Tibial nerve (tissue), 3 donors: ENCODE measurements at regions not wholly inside any gene's neighbourhood (a gene's known extent, or its start where the extent isn't known, plus 50 kb on each side); places are given as distances from the start of the nearest gene placed in this dataset.
"Not testable (repeated sequence)": the region's sequence is repeated elsewhere in the genome, so short reads cannot be mapped to it uniquely, and the experiment has no call there.

ENCODE experiments used
- POLR2A ChIP-seq, 2 donors: fragments of 450-650 bp; IDR thresholded peaks; one replicate each; pipeline ENCODE4 v1.6.1; 2017; ENCODE audit warnings: antibody characterized with exemption in 2 of 2, mild to moderate bottlenecking in 2 of 2, moderate library complexity in 2 of 2
- TF ChIP-seq, protein P1 (sequence below), 5 experiments: fragments of 200-600 bp in 3 of 5; fragments of 450-650 bp in 2 of 5; sonication (generic) in 3 of 5; IDR thresholded peaks; one replicate each; pipeline ENCODE4 v1.5.1; 2016 to 2019; ENCODE audit warnings: antibody characterized with exemption in 5 of 5, mild to moderate bottlenecking in 3 of 5, moderate library complexity in 2 of 5

DNA sequence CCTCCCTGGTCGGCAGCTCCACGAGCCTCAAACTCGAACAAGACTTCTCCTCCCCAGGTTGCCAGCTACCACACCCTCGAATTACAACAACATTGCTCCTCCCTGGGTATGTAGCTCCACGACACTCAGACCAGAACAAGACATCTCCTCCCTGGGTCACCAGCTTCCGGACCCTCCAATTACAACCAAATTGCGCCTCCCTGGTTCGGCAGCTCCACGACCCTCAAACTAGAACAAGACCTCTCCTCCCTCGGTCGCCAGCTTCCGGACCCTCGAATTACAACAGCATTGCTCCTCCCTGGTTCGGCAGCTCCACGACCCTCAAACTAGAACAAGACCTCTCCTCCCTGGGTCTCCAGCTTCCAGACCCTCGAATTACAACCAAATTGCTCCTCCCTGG, 315.3 kb downstream of the PREX1 start:
- not testable (repeated sequence) for TF ChIP-seq POLR2A (IDR thresholded peaks at IDR 0.05)
- TF ChIP-seq, protein P1, sequence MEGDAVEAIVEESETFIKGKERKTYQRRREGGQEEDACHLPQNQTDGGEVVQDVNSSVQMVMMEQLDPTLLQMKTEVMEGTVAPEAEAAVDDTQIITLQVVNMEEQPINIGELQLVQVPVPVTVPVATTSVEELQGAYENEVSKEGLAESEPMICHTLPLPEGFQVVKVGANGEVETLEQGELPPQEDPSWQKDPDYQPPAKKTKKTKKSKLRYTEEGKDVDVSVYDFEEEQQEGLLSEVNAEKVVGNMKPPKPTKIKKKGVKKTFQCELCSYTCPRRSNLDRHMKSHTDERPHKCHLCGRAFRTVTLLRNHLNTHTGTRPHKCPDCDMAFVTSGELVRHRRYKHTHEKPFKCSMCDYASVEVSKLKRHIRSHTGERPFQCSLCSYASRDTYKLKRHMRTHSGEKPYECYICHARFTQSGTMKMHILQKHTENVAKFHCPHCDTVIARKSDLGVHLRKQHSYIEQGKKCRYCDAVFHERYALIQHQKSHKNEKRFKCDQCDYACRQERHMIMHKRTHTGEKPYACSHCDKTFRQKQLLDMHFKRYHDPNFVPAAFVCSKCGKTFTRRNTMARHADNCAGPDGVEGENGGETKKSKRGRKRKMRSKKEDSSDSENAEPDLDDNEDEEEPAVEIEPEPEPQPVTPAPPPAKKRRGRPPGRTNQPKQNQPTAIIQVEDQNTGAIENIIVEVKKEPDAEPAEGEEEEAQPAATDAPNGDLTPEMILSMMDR (IDR thresholded peaks at IDR 0.05), result not testable (repeated sequence)
